Transverse colon (tissue), 4 donors: ENCODE measurements at regions not wholly inside any gene's neighbourhood (a gene's known extent, or its start where the extent isn't known, plus 50 kb on each side); places are given as distances from the start of the nearest gene placed in this dataset.

Source experiments
- DNase-seq: peaks from one replicate; pipeline ENCODE4 v3.0.0-alpha.2; 2019
- H3K27ac ChIP-seq, 4 donors: fragments of 200-600 bp; sonication (generic); 2 replicates each; pipeline ENCODE4 v1.5.1; 2016 to 2018; ENCODE audit warnings: inconsistent platforms in 4 of 4
- H3K27me3 ChIP-seq: fragments of 200-600 bp; sonication (generic); 2 replicates; pipeline ENCODE4 v1.5.1; 2017; ENCODE audit warnings: inconsistent platforms
- H3K36me3 ChIP-seq, 4 donors: fragments of 200-600 bp; sonication (generic); 2 replicates each; pipeline ENCODE4 v1.5.1; 2017 to 2019; ENCODE audit warnings: inconsistent platforms in 4 of 4
- H3K4me1 ChIP-seq, 4 donors: fragments of 200-600 bp; sonication (generic); 2 replicates each; pipeline ENCODE4 v1.5.1; 2017 to 2020; ENCODE audit warnings: inconsistent platforms in 4 of 4
- H3K4me3 ChIP-seq, 4 donors: fragments of 200-600 bp; sonication (generic); 1 replicate in 1 of 4; 2 replicates in 3 of 4; pipeline versions ENCODE4 v1.5.1 to v1.6.1; 2017 to 2019; ENCODE audit warnings: inconsistent platforms in 4 of 4
- H3K9me3 ChIP-seq, 2 donors: fragments of 200-600 bp; sonication (generic); 2 replicates each; pipeline ENCODE4 v1.5.1; 2017 to 2019; ENCODE audit warnings: inconsistent platforms in 2 of 2
- CTCF ChIP-seq, 5 experiments: fragments of 200-600 bp in 3 of 5; fragments of 450-650 bp in 2 of 5; sonication (generic) in 3 of 5; IDR thresholded peaks; 1 replicate in 2 of 5; 2 replicates in 3 of 5; pipeline ENCODE4 v1.5.1; 2016 to 2017; ENCODE audit warnings: antibody characterized with exemption in 5 of 5, inconsistent platforms in 3 of 5, mild to moderate bottlenecking in 2 of 5, moderate library complexity in 1 of 5
- EP300 ChIP-seq: sonication (generic); formaldehyde crosslinking; IDR thresholded peaks from one replicate; pipeline ENCODE4 v1.6.1; 2017; ENCODE audit warnings: antibody characterized with exemption, low read depth
- POLR2A ChIP-seq: fragments of 450-650 bp; IDR thresholded peaks from one replicate; pipeline ENCODE4 v1.6.1; 2016; ENCODE audit warnings: antibody characterized with exemption, mild to moderate bottlenecking, moderate library complexity
- POLR2AphosphoS5 ChIP-seq, 3 donors: sonication (generic); formaldehyde crosslinking; IDR thresholded peaks; one replicate each; pipeline ENCODE4 v1.6.1; 2016; ENCODE audit warnings: antibody characterized with exemption in 3 of 3
- WGBS, 2 donors: methylation state at CpG; one replicate each; pipeline ENCODE4 v1.1.5; 2018; ENCODE audit warnings: low coverage in 1 of 2; 5-methylcytosine and 5-hydroxymethylcytosine counted together
- in situ Hi-C, 4 donors: fragments of 200-750 bp; cut with MboI; loops; one replicate each; pipeline versions ENCODE4 v1.15.0 to v1.15.1; 2017; ENCODE audit warnings: low sequenced_read_pairs in 3 of 4, low pct_ligation_motif_present in 1 of 4, low pct_unique_long_range_greater_than_20kb in 1 of 4
- intact Hi-C: fragments of 100-400 bp; cut with DNase I; formaldehyde crosslinking; loops from one replicate; pipeline ENCODE4 v1.15.1; 2023; ENCODE audit warnings: low total_unique reads

DNA sequence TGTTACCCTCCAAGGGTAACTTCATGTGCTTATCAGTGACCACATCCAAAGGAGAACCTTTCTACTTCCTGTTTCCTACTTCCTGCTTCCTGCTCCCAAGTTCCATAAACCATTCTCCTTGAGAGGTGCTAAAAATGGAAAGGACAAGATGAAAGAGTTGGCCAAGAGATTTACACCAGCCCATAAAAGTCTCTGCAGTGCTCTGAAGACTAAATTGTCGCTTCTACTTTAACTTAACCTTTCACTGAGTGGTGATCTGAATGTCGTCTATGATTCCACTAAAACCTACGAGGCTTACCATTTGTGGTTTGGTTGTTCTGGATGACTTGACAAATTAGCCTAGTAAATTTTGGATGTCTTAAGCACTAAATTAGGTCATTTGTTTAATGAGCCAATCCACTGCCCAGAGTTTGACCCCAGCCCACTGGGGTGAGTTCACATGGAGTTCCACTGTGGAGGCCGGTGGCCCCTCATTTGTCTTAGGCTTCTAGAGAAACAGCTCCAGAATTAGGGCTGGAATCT is 333.1 kb downstream of the FOXL1 start:
- no peaks in the 10 kb centered on the region for H3K9me3 ChIP-seq
- no peak overlapping the region for H3K4me3 ChIP-seq
- H3K4me1 ChIP-seq, result no peaks in the 10 kb centered on the region
- intact Hi-C loops, result no loop called here
- TF ChIP-seq POLR2AphosphoS5 (IDR thresholded peaks at IDR 0.05) (no peak), POLR2A (no peak), EP300 (no peak), CTCF (IDR thresholded peaks at IDR 0.05) (no peak)
- WGBS, 2 donors, result 47 to 49% methylated on average over 2 to 4 of the region's 4 CpGs
- H3K36me3 ChIP-seq, result no peaks in the 10 kb centered on the region
- peaks cover 7% of the 10 kb centered on the region for H3K27me3 ChIP-seq
- DNase-seq, result no peak
- in situ Hi-C loops, result no loop called here
- H3K27ac ChIP-seq, result no peak overlapping the region

GRCh38 chr16:86913886-86914285 is 335.5 kb downstream of the FOXL1 start:
- Histone ChIP-seq H3K9me3 (no peaks in the 10 kb centered on the region), H3K4me1 (no peaks in the 10 kb centered on the region), H3K27ac (no peak overlapping the region), H3K27me3 (no peaks in the 10 kb centered on the region), H3K36me3 (no peaks in the 10 kb centered on the region), H3K4me3 (no peak overlapping the region)
- intact Hi-C loops, result no loop called here
- in situ Hi-C loops, result no loop called here
- TF ChIP-seq EP300 (no peak), CTCF (IDR thresholded peaks at IDR 0.05) (no peak), POLR2A (no peak), POLR2AphosphoS5 (IDR thresholded peaks at IDR 0.05) (no peak)
- WGBS, 2 donors, result 93% methylated on average over 5 to 7 of the region's 7 CpGs
- no peak for DNase-seq

DNA sequence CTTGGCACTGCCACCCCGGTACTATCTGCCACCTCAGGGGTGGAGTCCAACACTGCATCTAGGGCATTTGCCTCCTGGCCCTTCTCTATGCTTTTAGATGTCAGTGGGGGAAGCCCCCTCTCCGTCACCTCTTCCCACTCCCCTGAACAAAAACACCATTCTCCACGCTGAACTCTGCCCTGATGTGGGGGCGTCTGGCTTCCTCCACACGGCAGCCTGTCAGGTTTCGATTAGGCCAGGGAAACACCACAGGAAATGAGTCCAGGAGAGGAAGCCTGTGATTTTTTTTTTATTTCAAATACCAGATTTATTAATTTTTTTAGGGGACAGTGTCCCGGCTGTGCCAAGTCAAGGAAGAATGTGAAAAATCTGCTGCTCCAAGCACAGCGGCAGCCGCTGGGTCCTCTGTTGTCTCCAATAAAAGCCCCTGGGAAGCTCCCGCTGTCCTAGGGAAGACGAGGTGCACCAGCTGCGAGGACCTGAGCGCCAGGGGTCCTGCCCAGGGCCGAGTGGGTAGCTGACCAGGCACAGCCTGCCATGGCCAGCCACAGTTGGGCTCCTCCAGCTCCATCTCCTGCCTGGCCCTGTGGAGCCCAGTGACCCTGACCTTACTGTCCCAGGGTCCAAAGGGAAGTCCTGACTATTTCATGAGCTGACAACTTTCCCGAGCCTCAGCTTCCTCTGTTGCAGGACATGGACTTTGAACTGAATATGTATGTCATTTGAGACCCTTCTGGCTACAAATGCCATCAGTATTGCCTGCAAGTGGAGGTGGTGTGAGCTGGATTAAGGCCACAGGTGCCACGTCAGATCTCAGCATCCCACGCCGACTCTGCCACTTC is 336.7 kb downstream of the FOXL1 start:
- no peak overlapping the region for H3K4me3 ChIP-seq
- no peaks in the 10 kb centered on the region for H3K4me1 ChIP-seq
- DNase-seq, result no peak
- no peaks in the 10 kb centered on the region for H3K9me3 ChIP-seq
- 43 to 71% methylated on average over 4 to 15 of the region's 18 CpGs for WGBS, 2 donors
- intact Hi-C loops, result no loop called here
- H3K27me3 ChIP-seq, result peaks cover 10% of the 10 kb centered on the region
- H3K36me3 ChIP-seq, result no peaks in the 10 kb centered on the region
- no peak overlapping the region for H3K27ac ChIP-seq
- no peak for TF ChIP-seq EP300
- TF ChIP-seq POLR2A, result no peak
- TF ChIP-seq POLR2AphosphoS5 (IDR thresholded peaks at IDR 0.05), result no peak
- no peak for TF ChIP-seq CTCF (IDR thresholded peaks at IDR 0.05)
- in situ Hi-C loops, result no loop called here

- Histone ChIP-seq H3K27me3 (peaks cover 16% of the 10 kb centered on the region), H3K4me1 (no peaks in the 10 kb centered on the region), H3K36me3 (no peaks in the 10 kb centered on the region), H3K27ac (no peak overlapping the region), H3K9me3 (no peaks in the 10 kb centered on the region), H3K4me3 (no peak overlapping the region)
- in situ Hi-C loops (no loop called here), intact Hi-C loops (no loop called here)
- TF ChIP-seq EP300 (no peak), POLR2AphosphoS5 (IDR thresholded peaks at IDR 0.05) (no peak), POLR2A (no peak), CTCF (IDR thresholded peaks at IDR 0.05) (no peak)
- no peak for DNase-seq
- WGBS, 2 donors, result 83 to 93% methylated on average over 5 to 43 of the region's 45 CpGs
Measured at GRCh38 chr16:86917471-86918365, 339.4 kb downstream of the FOXL1 start.
